Central memory CD8-positive, alpha-beta T cell (primary cell): ENCODE measurements at regions not wholly inside any gene's neighbourhood (a gene's known extent, or its start where the extent isn't known, plus 50 kb on each side); places are given as distances from the start of the nearest gene placed in this dataset.

Source experiments
- ATAC-seq: fragments of 150-1000 bp; cut with Tn5 transposase; replicated peaks from 2 replicates; pipeline ENCODE4 v1.10.0; 2022; ENCODE audit warnings: mild to moderate bottlenecking, moderate FRiP score, moderate number of reproducible peaks; ENCODE audit not compliant: poor library complexity, severe bottlenecking; ENCODE audit errors: extremely low read depth
- DNase-seq, 2 donors: peaks; one replicate each; pipeline ENCODE4 v3.0.0; 2021; ENCODE audit warnings: low spot score in 2 of 2
- H3K27ac Mint-ChIP-seq: one replicate; pipeline ENCODE4 v1.8.0; 2022; ENCODE audit warnings: low read depth, mild to moderate bottlenecking, moderate library complexity, mixed read lengths
- H3K27me3 Mint-ChIP-seq: one replicate; pipeline ENCODE4 v1.8.0; 2022; ENCODE audit warnings: mixed read lengths
- H3K36me3 Mint-ChIP-seq: one replicate; pipeline ENCODE4 v1.8.0; 2022; ENCODE audit warnings: mild to moderate bottlenecking, moderate library complexity, mixed read lengths; ENCODE audit not compliant: insufficient read depth
- H3K4me1 Mint-ChIP-seq: one replicate; pipeline ENCODE4 v1.8.0; 2022; ENCODE audit warnings: mixed read lengths
- H3K4me3 Mint-ChIP-seq: one replicate; pipeline ENCODE4 v1.8.0; 2022; ENCODE audit warnings: mild to moderate bottlenecking, moderate library complexity, mixed read lengths
- H3K9me3 Mint-ChIP-seq: one replicate; pipeline ENCODE4 v1.8.0; 2022; ENCODE audit warnings: mixed read lengths

DNA sequence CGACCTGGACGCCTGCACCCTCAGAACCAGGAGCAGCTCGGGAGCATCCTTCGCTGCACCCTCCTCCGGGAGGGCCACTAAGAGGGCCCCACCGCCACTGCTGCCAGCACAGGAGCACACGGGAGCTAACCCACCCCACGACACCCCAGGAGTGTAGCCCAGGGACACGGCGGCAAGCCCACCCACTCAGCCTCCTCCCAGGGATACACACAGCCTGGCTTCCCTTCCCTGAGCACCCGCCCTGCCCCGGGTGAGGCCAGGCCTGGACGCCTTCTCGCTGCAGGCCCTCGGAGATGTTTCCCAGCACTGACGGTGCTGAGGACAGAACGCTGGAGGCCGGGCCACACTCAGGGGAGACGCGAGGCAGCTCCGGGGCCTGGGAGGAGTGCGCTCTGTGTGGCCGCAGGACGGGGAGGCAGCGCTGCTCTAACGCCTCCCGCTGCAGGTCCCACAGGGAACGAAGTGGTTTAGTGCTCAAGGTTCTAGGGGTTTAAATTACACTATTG is 190.4 kb downstream of the BRD1 start:
- ATAC-seq (no peak), DNase-seq (no peak)
- Mint-ChIP-seq H3K36me3 (peaks cover 5% of the 10 kb centered on the region), H3K27me3 (no peaks in the 10 kb centered on the region), H3K9me3 (no peaks in the 10 kb centered on the region), H3K4me1 (no peaks in the 10 kb centered on the region), H3K27ac (no peak overlapping the region), H3K4me3 (no peak overlapping the region)

DNA sequence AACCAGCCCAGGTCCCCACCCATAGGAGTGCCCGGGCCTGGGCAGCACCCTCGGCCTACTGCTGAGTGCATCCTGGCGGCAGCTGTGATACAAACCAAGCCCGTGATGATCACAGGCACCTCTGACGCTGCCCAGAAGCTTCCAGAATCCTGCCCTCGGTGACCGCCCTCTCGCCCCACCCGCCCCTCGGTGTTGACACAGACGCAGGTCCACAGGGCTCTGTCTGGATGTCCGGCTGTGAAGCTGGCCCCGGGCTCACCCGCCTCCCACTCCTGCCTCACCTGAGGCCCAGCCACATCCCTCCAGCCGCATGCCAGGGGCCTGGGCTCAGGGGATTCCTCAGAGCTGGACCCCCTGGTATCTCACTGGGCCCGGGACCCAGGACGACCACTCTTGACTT is 191.0 kb downstream of the BRD1 start:
- no peak overlapping the region for H3K4me3 Mint-ChIP-seq
- H3K27me3 Mint-ChIP-seq = no peaks in the 10 kb centered on the region
- ATAC-seq (no peak), DNase-seq (no peak)
- no peaks in the 10 kb centered on the region for H3K9me3 Mint-ChIP-seq
- no peaks in the 10 kb centered on the region for H3K4me1 Mint-ChIP-seq
- no peak overlapping the region for H3K27ac Mint-ChIP-seq
- H3K36me3 Mint-ChIP-seq = peaks cover 5% of the 10 kb centered on the region

- H3K27ac Mint-ChIP-seq = no peak overlapping the region
- H3K36me3 Mint-ChIP-seq = peaks cover 5% of the 10 kb centered on the region
- H3K27me3 Mint-ChIP-seq = no peaks in the 10 kb centered on the region
- no peak for DNase-seq
- no peaks in the 10 kb centered on the region for H3K9me3 Mint-ChIP-seq
- H3K4me1 Mint-ChIP-seq = peaks cover under 1% of the 10 kb centered on the region
- ATAC-seq = no peak
- no peak overlapping the region for H3K4me3 Mint-ChIP-seq
Measured at GRCh38 chr22:49636214-49636613, 191.5 kb downstream of the BRD1 start.

DNA sequence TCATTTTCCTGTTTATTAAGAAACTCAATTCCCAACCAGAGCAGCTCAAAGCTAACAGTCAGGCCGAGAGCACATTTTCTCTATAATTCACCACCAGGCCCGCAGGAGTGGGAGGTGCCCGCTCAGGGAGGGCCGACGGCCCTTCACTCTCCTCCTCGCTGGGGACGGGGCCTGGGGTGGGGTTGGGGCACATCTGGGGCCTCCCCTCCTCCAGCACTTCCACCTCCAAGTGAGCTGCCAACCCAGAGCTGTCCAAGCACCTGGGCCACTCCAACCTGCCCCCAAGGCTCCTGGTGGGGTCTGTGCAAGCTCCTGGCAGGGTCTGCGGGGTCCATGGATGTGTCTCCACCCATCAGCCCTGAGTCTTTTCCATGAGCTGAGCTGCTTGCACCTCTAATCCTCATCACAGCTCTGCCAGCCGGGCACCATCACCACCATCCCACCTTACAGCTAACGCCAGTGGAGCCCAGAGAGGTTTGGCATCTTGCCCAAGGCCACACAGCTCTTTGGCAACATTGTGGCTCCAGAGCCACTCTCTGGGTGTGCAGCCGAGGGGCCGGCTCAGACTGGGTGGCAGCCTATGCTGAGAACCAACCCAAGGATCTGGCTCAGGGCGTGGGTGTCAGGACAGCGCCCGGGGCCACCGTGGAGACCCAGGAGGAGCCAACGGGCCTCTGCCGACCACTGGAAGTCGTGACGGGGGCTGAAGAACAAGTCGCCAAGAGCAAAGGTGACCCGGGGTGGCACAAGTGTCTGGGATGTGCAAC is 193.5 kb downstream of the BRD1 start:
- no peak overlapping the region for H3K4me3 Mint-ChIP-seq
- H3K4me1 Mint-ChIP-seq = peaks cover 5% of the 10 kb centered on the region
- H3K27ac Mint-ChIP-seq = no peak overlapping the region
- no peaks in the 10 kb centered on the region for H3K27me3 Mint-ChIP-seq
- peaks cover 5% of the 10 kb centered on the region for H3K36me3 Mint-ChIP-seq
- H3K9me3 Mint-ChIP-seq = no peaks in the 10 kb centered on the region
- DNase-seq (no peak), ATAC-seq (no peak)

DNA sequence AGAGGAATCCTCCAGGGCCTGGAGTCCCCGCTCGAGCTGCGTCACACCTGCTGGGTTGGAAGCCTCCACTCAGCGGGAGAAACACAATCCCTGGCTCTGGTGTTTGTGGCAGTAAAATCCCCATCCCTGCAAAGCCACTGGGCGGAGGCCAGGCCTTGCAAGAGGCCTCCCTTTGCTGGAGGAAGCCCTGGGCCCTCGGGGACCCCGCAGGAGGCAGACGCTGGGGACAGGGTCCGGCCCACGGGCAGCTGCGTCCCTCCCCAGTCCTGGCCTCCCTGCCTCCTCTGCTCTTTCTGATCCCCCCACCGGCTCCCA is 194.7 kb downstream of the BRD1 start:
- DNase-seq (no peak), ATAC-seq (no peak)
- Mint-ChIP-seq H3K4me3 (no peak overlapping the region), H3K27me3 (no peaks in the 10 kb centered on the region), H3K27ac (no peak overlapping the region), H3K9me3 (no peaks in the 10 kb centered on the region), H3K4me1 (peaks cover 5% of the 10 kb centered on the region), H3K36me3 (peaks cover 5% of the 10 kb centered on the region)

- Mint-ChIP-seq H3K4me1 (peaks cover 5% of the 10 kb centered on the region), H3K27ac (no peak overlapping the region), H3K4me3 (no peak overlapping the region), H3K27me3 (no peaks in the 10 kb centered on the region), H3K36me3 (peaks cover 2% of the 10 kb centered on the region), H3K9me3 (no peaks in the 10 kb centered on the region)
- no peak for DNase-seq
- ATAC-seq = no peak
Measured at GRCh38 chr22:49632199-49633009, 195.3 kb downstream of the BRD1 start.

DNA sequence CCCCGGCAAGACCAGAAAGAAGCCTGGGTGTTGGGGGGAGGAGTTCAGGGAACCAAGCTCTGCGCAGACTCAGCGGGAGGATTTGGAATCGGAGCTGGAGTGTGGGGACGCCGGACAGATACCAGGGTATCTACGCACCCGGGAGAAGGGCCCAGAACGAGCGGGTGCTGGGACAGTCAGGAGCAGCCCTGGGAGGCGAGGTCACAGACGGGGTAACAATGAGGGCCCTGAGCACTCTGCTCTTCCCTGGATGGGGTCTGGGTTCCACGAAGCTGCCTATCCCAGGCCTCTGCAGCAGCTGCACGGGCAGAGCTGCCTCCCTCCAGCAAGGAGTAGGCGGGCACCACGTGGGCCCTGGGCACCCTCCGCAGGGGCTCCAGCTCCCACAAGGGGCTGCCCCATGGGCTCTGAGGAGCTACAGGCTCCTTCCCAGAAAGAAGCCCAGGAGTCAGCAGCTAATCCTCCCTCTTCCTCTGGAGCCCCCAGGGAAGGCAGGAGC is 197.2 kb downstream of the BRD1 start:
- DNase-seq = no peak
- H3K4me3 Mint-ChIP-seq = no peak overlapping the region
- ATAC-seq = no peak
- H3K9me3 Mint-ChIP-seq = no peaks in the 10 kb centered on the region
- H3K27me3 Mint-ChIP-seq = no peaks in the 10 kb centered on the region
- H3K27ac Mint-ChIP-seq = no peak overlapping the region
- H3K4me1 Mint-ChIP-seq = peaks cover 7% of the 10 kb centered on the region
- peaks cover 2% of the 10 kb centered on the region for H3K36me3 Mint-ChIP-seq

GRCh38 chr22:49629586-49630447 is 197.9 kb downstream of the BRD1 start:
- no peaks in the 10 kb centered on the region for H3K9me3 Mint-ChIP-seq
- ATAC-seq (no peak), DNase-seq (no peak)
- H3K27me3 Mint-ChIP-seq = no peaks in the 10 kb centered on the region
- peaks cover 2% of the 10 kb centered on the region for H3K36me3 Mint-ChIP-seq
- peaks cover 14% of the 10 kb centered on the region for H3K4me1 Mint-ChIP-seq
- H3K27ac Mint-ChIP-seq = no peak overlapping the region
- H3K4me3 Mint-ChIP-seq = no peak overlapping the region

GRCh38 chr22:49629261-49629570 is 198.5 kb downstream of the BRD1 start:
- Mint-ChIP-seq H3K36me3 (peaks cover 2% of the 10 kb centered on the region), H3K4me1 (peaks cover 14% of the 10 kb centered on the region), H3K27me3 (no peaks in the 10 kb centered on the region), H3K27ac (no peak overlapping the region), H3K9me3 (no peaks in the 10 kb centered on the region), H3K4me3 (no peak overlapping the region)
- ATAC-seq (no peak), DNase-seq (no peak)

DNA sequence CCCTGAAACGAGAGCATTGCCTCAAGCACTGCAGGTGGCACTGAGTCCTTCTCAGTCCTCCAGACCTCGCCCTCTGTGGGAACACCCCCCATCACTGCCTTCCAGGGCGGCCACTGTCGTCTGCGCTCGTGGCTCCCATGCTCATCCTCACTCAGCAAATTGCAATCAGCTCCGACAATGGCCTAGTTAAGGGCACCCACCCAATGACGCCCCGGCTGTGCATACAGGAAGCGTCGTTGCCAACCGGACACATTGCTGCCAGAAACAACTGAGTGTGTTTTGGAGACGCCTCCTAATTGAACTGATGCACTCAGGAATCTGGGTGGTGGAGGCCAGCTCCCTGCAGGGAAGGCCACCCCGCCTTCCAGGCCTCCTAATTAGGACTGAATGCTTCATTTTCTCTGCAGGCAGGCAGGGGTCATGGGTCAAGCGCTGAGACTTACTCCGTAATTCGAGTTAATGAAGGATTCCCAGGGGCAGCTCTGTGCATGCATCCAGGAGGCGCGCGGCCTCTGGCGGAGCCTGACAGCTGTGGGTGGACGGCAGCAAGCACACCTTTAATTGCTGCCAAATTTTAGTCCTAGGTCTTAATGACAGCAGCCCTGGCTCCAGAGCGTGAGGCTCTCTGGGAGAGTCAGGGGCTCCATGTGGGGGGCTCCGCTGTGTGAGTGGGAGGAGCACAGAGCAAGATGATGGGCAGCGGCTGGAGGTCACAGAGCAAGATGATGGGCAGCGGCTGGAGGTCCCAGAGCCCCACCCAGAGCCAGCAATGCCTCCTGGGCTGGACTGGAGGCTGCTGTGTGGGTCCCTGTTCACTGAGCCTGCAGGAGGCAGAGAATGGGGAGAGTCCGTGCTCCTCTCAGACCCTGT is 199.0 kb downstream of the BRD1 start:
- H3K36me3 Mint-ChIP-seq = peaks cover 2% of the 10 kb centered on the region
- no peaks in the 10 kb centered on the region for H3K9me3 Mint-ChIP-seq
- ATAC-seq (no peak), DNase-seq (no peak)
- H3K27ac Mint-ChIP-seq = no peak overlapping the region
- no peak overlapping the region for H3K4me3 Mint-ChIP-seq
- H3K4me1 Mint-ChIP-seq = peaks cover 14% of the 10 kb centered on the region
- no peaks in the 10 kb centered on the region for H3K27me3 Mint-ChIP-seq

GRCh38 chr22:49627217-49628181 is 200.2 kb downstream of the BRD1 start:
- Mint-ChIP-seq H3K4me3 (no peak overlapping the region), H3K4me1 (peaks cover 20% of the 10 kb centered on the region), H3K9me3 (no peaks in the 10 kb centered on the region), H3K36me3 (peaks cover 1% of the 10 kb centered on the region), H3K27me3 (no peaks in the 10 kb centered on the region), H3K27ac (no peak overlapping the region)
- ATAC-seq (no peak), DNase-seq (no peak)
